ENCODE measurements at regions not wholly inside any gene's neighbourhood (a gene's known extent, or its start where the extent isn't known, plus 50 kb on each side); places are given as distances from the start of the nearest gene placed in this dataset.

GRCh38 chr13:63700350-63700749 lies 2284.7 kb upstream of the PCDH20 start (continued):
- TF ChIP-seq, protein P1, sequence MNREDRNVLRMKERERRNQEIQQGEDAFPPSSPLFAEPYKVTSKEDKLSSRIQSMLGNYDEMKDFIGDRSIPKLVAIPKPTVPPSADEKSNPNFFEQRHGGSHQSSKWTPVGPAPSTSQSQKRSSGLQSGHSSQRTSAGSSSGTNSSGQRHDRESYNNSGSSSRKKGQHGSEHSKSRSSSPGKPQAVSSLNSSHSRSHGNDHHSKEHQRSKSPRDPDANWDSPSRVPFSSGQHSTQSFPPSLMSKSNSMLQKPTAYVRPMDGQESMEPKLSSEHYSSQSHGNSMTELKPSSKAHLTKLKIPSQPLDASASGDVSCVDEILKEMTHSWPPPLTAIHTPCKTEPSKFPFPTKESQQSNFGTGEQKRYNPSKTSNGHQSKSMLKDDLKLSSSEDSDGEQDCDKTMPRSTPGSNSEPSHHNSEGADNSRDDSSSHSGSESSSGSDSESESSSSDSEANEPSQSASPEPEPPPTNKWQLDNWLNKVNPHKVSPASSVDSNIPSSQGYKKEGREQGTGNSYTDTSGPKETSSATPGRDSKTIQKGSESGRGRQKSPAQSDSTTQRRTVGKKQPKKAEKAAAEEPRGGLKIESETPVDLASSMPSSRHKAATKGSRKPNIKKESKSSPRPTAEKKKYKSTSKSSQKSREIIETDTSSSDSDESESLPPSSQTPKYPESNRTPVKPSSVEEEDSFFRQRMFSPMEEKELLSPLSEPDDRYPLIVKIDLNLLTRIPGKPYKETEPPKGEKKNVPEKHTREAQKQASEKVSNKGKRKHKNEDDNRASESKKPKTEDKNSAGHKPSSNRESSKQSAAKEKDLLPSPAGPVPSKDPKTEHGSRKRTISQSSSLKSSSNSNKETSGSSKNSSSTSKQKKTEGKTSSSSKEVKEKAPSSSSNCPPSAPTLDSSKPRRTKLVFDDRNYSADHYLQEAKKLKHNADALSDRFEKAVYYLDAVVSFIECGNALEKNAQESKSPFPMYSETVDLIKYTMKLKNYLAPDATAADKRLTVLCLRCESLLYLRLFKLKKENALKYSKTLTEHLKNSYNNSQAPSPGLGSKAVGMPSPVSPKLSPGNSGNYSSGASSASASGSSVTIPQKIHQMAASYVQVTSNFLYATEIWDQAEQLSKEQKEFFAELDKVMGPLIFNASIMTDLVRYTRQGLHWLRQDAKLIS (CRISPR knock-in tag; IDR thresholded peaks at IDR 0.05; ENCODE audit: borderline replicate concordance), result no peak

GRCh38 chr13:63699948-63700347 lies 2284.3 kb upstream of the PCDH20 start:
- no peak overlapping the region for H3K4me3 Mint-ChIP-seq
- TF ChIP-seq ZNF317 (CRISPR knock-in tag; IDR thresholded peaks at IDR 0.05; ENCODE audit: borderline replicate concordance, low read depth) (no peak), SMAD4 (CRISPR knock-in tag; IDR thresholded peaks at IDR 0.05) (no peak), ZNF232 (CRISPR knock-in tag; IDR thresholded peaks at IDR 0.05) (no peak), ATF2 (CRISPR knock-in tag; IDR thresholded peaks at IDR 0.05; ENCODE audit: borderline replicate concordance, low read depth) (no peak), OVOL2 (CRISPR knock-in tag; IDR thresholded peaks at IDR 0.05; ENCODE audit: borderline replicate concordance) (no peak), ESRRA (CRISPR knock-in tag; IDR thresholded peaks at IDR 0.05; ENCODE audit: borderline replicate concordance) (no peak)
- TF ChIP-seq, protein P2, sequence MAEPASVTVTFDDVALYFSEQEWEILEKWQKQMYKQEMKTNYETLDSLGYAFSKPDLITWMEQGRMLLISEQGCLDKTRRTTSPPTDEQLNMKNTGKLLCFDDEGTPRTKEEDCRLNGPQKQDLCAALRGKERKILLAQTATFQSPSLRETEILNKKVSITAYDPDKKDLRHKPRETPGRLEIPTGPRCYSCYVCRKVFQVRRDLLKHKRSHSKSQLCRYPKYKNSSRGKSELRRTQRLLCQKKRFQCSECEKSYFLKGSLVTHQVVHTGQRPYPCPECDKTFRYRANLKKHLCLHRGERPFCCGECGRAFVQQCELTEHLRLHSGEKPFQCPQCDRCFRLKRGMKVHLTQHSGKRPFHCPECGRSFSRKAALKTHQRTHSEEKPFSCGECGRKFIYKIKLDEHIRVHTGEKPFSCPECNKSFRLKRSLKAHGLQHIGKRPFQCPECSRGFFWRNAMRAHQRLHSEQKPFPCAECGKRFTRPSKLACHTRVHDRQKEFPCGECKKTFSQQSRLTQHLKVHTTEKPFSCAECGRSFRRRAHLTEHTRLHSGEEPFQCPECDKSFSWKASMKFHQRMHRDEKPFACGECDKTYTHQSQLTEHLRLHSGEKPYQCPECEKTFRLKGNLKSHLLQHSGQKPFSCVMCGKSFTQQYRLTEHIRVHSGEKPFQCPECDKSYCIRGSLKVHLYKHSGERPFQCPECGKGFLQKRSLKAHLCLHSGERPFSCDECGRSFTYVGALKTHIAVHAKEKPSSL (CRISPR knock-in tag; conservative IDR thresholded peaks at IDR 0.05), result no peak
- no peak for DNase-seq (ENCODE audit: low spot score)
- peaks cover 5% of the 10 kb centered on the region for H3K9me3 Mint-ChIP-seq
- no peaks in the 10 kb centered on the region for H3K27me3 Mint-ChIP-seq (ENCODE audit: low read depth)
- POLR2A ChIA-PET, result no interaction called here
- no peak for ATAC-seq
- 0 out of 2 replicates have a peak, but pooled peaks cover under 1% of the 10 kb centered on the region for H3K36me3 Mint-ChIP-seq
- H3K27ac Mint-ChIP-seq, result no peak overlapping the region
- CTCF ChIA-PET, result no interaction called here
- H3K4me1 Mint-ChIP-seq, result no peaks in the 10 kb centered on the region

- ATAC-seq (no peak), DNase-seq (ENCODE audit: low spot score) (no peak)
- H3K9me3 Mint-ChIP-seq, result peaks cover 23% of the 10 kb centered on the region
- H3K27me3 Mint-ChIP-seq (ENCODE audit: low read depth), result no peaks in the 10 kb centered on the region
- ChIA-PET POLR2A (no interaction called here), CTCF (no interaction called here)
- H3K36me3 Mint-ChIP-seq, result peaks cover 17% of the 10 kb centered on the region
- H3K27ac Mint-ChIP-seq, result no peak overlapping the region
- TF ChIP-seq, protein P3, sequence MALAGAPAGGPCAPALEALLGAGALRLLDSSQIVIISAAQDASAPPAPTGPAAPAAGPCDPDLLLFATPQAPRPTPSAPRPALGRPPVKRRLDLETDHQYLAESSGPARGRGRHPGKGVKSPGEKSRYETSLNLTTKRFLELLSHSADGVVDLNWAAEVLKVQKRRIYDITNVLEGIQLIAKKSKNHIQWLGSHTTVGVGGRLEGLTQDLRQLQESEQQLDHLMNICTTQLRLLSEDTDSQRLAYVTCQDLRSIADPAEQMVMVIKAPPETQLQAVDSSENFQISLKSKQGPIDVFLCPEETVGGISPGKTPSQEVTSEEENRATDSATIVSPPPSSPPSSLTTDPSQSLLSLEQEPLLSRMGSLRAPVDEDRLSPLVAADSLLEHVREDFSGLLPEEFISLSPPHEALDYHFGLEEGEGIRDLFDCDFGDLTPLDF (CRISPR knock-in tag; IDR thresholded peaks at IDR 0.05), result no peak
- H3K4me3 Mint-ChIP-seq, result no peak overlapping the region
- no peaks in the 10 kb centered on the region for H3K4me1 Mint-ChIP-seq
Observed at GRCh38 chr13:63696055-63696454, 2280.4 kb upstream of the PCDH20 start.

DNA sequence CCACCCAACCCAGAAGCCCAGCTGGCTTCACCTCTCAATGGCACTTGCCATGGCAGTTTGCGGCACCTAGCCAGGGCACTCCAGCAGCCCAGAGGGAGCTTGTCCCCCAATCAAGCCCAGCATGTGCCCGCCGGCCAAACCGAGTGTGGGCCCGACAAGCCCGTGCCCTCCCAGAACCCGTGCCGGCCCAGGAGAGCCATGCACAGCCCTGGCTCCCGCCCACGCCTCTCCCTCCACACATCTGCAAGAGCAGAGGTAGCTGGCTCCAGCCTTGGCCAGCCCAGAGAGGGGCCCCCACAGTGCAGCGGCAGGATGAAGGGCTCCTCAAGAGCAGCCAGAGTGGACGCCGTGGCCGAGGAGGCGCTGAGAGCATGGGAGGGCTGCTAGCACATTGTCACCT lies 2278.0 kb upstream of the PCDH20 start:
- Mint-ChIP-seq H3K4me3 (no peak overlapping the region), H3K36me3 (peaks cover 17% of the 10 kb centered on the region), H3K4me1 (no peaks in the 10 kb centered on the region), H3K27ac (no peak overlapping the region), H3K27me3 (ENCODE audit: low read depth) (no peaks in the 10 kb centered on the region), H3K9me3 (peaks cover 19% of the 10 kb centered on the region)
- ChIA-PET POLR2A (no interaction called here), CTCF (no interaction called here)
- TF ChIP-seq, protein P4, sequence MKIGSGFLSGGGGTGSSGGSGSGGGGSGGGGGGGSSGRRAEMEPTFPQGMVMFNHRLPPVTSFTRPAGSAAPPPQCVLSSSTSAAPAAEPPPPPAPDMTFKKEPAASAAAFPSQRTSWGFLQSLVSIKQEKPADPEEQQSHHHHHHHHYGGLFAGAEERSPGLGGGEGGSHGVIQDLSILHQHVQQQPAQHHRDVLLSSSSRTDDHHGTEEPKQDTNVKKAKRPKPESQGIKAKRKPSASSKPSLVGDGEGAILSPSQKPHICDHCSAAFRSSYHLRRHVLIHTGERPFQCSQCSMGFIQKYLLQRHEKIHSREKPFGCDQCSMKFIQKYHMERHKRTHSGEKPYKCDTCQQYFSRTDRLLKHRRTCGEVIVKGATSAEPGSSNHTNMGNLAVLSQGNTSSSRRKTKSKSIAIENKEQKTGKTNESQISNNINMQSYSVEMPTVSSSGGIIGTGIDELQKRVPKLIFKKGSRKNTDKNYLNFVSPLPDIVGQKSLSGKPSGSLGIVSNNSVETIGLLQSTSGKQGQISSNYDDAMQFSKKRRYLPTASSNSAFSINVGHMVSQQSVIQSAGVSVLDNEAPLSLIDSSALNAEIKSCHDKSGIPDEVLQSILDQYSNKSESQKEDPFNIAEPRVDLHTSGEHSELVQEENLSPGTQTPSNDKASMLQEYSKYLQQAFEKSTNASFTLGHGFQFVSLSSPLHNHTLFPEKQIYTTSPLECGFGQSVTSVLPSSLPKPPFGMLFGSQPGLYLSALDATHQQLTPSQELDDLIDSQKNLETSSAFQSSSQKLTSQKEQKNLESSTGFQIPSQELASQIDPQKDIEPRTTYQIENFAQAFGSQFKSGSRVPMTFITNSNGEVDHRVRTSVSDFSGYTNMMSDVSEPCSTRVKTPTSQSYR (CRISPR knock-in tag; IDR thresholded peaks at IDR 0.05), result no peak
- no peak for TF ChIP-seq ZNF121 (CRISPR knock-in tag; IDR thresholded peaks at IDR 0.05)
- TF ChIP-seq ESRRA (CRISPR knock-in tag; IDR thresholded peaks at IDR 0.05; ENCODE audit: borderline replicate concordance), result no peak
- no peak for TF ChIP-seq TEAD4 (CRISPR knock-in tag; IDR thresholded peaks at IDR 0.05)
- DNase-seq (ENCODE audit: low spot score) (no peak), ATAC-seq (no peak)
